MG63 (cell line): ENCODE measurements at regions not wholly inside any gene's neighbourhood (a gene's known extent, or its start where the extent isn't known, plus 50 kb on each side); places are given as distances from the start of the nearest gene placed in this dataset.
"Not testable (repeated sequence)": the region's sequence is repeated elsewhere in the genome, so short reads cannot be mapped to it uniquely, and the experiment has no call there.

Experiments used
- DNase-seq: peaks from one replicate; pipeline ENCODE4 v3.0.0-alpha.2; 2020
- H3K27me3 ChIP-seq: fragments of 250-450 bp; sonication (Bioruptor Pico); 2 replicates; pipeline ENCODE4 v1.5.1; 2020; ENCODE audit warnings: mild to moderate bottlenecking, moderate library complexity
- H3K36me3 ChIP-seq: fragments of 250-450 bp; sonication (Bioruptor Pico); 2 replicates; pipeline ENCODE4 v1.5.1; 2020; ENCODE audit warnings: mild to moderate bottlenecking, moderate library complexity
- H3K4me3 ChIP-seq: fragments of 250-450 bp; sonication (Bioruptor Pico); 2 replicates; pipeline ENCODE4 v1.5.1; 2020; ENCODE audit warnings: mild to moderate bottlenecking, moderate library complexity
- H3K9me3 ChIP-seq: fragments of 250-450 bp; sonication (Bioruptor Pico); 2 replicates; pipeline ENCODE4 v1.5.1; 2020; ENCODE audit warnings: mild to moderate bottlenecking, moderate library complexity

DNA sequence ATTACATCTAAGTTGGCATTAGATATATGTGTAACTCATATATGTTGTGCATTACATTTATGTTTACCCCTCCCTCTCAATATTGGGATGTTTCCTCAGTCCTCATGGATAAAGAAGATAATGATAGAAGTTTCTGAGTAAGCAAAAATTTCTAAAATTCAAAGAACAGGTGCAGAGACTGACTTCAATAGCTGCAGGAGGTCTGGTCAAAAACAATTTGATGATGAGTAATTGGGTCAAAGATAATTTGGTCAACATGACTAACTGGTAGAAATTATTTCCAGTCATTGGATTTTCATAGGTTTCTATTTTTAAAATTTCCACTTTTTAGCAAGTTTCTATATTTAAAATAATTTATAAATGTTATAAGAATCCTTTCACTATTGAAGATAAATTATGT is 1130.9 kb upstream of the SLC39A10 start:
- no peak overlapping the region for H3K4me3 ChIP-seq
- H3K9me3 ChIP-seq: no peaks in the 10 kb centered on the region
- H3K36me3 ChIP-seq: no peaks in the 10 kb centered on the region
- no peak for DNase-seq
- H3K27me3 ChIP-seq: no peaks in the 10 kb centered on the region

DNA sequence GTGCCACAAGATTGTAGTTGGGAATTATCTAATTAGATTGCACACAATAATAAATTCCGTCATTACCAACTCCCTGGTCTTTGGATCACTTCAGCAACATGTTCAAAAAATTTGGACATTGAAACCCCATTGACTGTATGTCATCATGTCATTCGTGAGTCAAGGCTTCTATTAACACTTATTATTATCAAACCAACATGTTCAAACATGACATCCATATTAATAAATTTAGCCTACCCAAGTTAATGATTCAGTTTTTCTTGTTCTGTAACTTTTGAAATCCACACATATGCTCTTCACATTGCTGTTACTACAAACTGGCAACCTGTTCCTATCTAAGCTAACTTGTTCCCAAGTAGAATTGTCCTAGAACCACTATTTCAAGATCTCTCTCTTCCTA is 1142.7 kb upstream of the SLC39A10 start:
- Histone ChIP-seq H3K36me3 (no peaks in the 10 kb centered on the region), H3K27me3 (no peaks in the 10 kb centered on the region), H3K9me3 (no peaks in the 10 kb centered on the region; the same call in 1 of the 2 replicates), H3K4me3 (no peak overlapping the region)
- DNase-seq: no peak

DNA sequence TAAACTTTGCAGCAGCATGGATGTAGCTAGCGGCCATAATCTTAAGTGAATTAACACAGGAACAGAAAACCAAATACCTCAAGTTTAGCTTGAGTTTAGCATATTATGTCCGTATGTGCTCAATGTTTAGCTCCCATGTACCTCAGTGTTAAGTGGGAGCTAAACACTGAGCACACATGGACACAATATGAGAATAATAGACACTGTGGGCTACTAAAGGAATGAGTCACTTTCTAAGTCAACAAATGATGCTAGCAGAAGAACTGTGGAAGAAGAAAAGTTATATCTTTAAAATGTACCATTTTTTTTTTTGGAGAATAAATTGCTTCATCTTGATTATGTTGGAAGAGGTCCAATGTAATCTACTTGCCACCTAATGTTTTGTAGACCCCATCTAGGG is 1146.0 kb upstream of the SLC39A10 start:
- H3K36me3 ChIP-seq, H3K27me3 ChIP-seq, H3K4me3 ChIP-seq, H3K9me3 ChIP-seq, DNase-seq: not testable (repeated sequence)

DNA sequence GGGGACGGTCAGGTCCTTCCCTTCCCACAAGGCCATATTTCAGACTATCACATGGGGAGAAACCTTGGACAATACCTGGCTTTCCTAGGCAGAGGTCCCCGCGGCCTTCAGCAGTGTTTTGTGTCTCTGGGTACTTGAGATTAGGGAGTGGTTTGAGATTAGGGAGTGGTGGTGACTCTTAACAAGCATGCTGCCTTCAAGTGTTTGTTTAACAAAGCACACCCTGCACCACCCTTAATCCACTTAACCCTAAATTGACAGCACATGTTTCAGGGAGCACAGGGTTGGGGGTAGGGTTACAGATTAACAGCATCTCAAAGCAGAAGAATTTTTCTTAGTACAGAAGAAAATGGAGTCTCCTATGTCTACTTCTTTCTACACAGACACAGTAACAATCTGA is 1152.2 kb upstream of the SLC39A10 start:
- not testable (repeated sequence) for H3K9me3 ChIP-seq, H3K27me3 ChIP-seq, DNase-seq, H3K4me3 ChIP-seq, H3K36me3 ChIP-seq

DNA sequence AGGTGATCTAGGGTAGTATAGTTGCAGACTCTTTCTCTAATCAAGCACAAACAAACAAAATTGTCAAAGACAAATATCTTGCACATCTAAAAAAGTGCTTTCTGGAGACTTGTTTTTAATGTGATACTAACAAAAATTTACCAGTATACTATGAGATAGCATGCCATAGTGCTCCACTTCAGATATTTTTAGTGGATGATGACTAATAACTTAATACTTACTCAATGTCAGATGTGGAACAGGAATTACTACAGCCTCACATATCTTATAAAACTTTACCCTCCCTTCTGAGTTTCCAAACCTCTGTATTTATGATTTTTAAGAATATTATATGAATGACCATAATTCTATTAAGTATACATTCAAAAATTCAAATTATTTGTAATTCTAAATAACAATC is 1162.0 kb upstream of the SLC39A10 start:
- Histone ChIP-seq H3K4me3 (no peak overlapping the region), H3K27me3 (no peaks in the 10 kb centered on the region), H3K36me3 (no peaks in the 10 kb centered on the region), H3K9me3 (no peaks in the 10 kb centered on the region)
- no peak for DNase-seq

DNA sequence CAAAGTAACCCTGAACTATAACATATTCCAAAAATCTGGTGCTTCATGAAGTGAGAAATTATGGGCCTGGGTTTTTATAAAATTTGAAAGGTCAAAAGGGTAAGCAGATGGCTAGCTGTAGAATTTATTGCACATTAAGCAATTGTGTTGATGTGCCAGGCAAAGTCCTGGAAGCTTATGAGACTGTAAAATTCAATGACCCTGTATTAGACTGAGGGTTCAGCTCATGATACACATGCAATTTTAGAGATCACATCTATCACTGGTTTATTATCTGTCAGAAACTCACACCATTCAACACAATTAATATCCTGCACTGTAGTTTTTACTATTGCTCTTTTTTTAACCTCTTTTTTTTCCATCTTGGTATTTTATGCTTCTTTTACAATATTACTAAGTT is 1162.6 kb upstream of the SLC39A10 start:
- no peaks in the 10 kb centered on the region for H3K27me3 ChIP-seq
- no peak overlapping the region for H3K4me3 ChIP-seq
- H3K36me3 ChIP-seq: no peaks in the 10 kb centered on the region
- no peak for DNase-seq
- no peaks in the 10 kb centered on the region for H3K9me3 ChIP-seq

DNA sequence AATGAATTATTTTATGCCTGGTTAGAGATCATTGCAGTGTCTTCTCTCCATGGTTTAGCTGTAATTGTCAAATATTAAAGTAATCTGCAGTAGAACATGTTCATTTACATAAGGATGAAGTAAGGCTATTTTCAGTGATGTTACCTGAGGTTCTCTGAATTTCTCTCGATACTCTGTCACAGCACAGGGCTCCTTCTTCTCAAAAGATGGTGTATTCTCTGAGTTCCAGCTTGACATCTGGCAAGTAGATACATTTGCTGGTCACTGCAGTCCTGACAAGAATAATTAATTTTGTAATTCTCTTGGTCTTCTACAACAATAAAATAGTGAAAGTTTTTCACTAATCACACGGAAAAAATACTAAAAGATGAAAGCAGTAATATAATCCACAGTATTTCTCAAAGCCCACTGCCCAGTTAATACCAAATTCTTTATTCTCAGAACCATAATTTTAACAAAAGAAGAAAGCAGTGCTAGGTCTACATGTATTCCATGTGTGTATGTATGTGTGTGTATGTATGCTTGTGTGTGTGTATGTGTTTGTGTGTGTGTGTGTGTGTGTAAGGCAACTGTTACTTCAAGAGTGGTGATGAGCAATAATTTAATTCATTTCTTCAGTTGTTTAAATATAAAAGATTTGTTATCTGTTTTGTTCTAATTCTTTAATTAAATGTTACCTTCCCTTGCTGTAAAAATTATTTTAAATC is 1165.5 kb upstream of the SLC39A10 start:
- H3K36me3 ChIP-seq: no peaks in the 10 kb centered on the region
- no peak overlapping the region for H3K4me3 ChIP-seq
- H3K27me3 ChIP-seq: no peaks in the 10 kb centered on the region
- no peaks in the 10 kb centered on the region for H3K9me3 ChIP-seq
- no peak for DNase-seq

DNA sequence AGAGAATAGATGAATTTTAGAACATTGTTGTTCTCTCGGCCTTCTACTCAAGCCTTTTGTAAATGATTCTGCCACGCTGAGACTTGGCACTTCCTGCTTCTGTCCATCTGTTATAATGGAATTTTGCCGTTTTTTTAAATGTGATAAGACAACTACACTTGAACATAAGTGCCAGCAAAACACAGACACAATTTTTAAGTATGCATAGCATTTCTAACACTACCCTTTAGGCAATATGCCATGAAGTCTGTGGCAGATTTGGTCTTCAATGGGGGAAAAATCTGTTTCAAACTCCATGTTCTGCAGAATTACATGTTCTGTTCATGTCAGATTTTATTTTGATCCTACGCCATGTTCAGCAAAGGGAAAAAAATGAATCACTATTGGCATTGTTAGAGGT is 1170.7 kb upstream of the SLC39A10 start:
- Histone ChIP-seq H3K36me3 (no peaks in the 10 kb centered on the region), H3K9me3 (no peaks in the 10 kb centered on the region), H3K27me3 (no peaks in the 10 kb centered on the region), H3K4me3 (no peak overlapping the region)
- no peak for DNase-seq

DNA sequence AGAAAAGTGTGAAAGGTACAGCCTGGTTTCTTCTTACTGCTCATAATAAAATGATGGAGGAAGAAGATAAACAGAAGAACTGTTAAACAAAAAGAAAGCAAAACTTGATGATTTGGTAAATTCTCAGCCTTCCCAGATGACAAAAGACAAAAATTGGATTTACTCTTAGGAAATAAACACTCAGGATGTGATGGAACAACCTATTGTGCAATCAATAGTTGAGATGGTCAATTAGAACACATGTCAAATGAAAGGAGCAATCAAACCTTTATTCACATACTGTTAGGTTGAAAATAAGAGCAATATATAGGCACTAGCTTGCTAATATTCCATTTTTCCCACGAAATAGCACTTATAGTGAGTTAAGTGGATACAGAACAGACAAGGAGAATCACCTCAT is 1174.0 kb upstream of the SLC39A10 start:
- Histone ChIP-seq H3K4me3 (no peak overlapping the region), H3K36me3 (no peaks in the 10 kb centered on the region), H3K9me3 (no peaks in the 10 kb centered on the region), H3K27me3 (no peaks in the 10 kb centered on the region)
- no peak for DNase-seq

DNA sequence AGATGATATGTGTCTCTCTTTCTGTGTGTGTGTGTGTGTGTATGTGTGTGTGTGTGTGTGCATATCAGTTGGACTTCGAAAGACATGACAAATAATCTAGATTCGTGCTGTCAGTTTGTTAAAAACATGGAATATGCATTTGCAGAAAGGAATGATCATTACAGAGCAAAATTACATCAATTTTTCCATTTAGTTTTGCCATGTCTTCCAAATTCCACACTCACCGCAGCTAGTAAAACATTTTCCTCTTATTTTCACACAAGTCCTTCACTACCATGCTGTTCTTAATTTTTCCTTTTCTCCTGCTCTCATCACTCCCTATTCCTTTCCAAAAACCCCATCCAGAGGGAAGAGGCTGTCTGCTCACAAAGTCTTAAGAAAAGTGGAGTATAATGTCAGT is 1191.4 kb upstream of the SLC39A10 start:
- no peak for DNase-seq
- Histone ChIP-seq H3K27me3 (no peaks in the 10 kb centered on the region), H3K4me3 (no peak overlapping the region), H3K9me3 (no peaks in the 10 kb centered on the region), H3K36me3 (no peaks in the 10 kb centered on the region)

DNA sequence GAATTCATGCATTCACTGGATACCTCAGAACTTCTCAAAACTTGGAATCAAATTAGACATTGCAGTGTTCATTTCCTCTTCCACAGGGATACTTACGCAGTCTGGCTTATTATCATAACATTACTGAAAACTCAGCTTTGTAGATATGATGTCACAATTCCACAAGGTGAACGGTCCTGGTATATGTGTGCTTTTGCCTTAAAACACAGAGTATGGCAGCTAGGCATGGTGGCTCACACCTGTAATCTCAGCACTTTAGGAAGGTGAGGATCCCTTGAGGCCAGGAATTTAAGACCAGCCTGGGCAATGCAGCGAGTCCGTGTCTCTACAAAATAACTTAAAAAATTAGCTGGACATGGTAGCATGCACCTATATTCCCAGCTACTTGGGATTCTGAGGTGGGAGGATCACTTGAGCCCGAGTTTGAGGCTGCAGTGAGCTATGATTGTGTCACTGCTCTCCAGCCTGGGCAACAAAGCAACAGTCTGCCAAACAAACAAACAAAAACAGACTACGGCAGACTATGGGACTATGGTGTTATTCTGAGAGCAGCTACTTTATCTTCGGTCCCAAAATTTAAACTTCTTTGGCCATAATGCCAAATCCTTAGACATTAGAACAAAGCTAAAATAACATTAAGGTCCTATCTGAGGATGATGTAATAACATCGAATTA is 1191.9 kb upstream of the SLC39A10 start:
- Histone ChIP-seq H3K36me3 (no peaks in the 10 kb centered on the region), H3K9me3 (no peaks in the 10 kb centered on the region), H3K27me3 (no peaks in the 10 kb centered on the region), H3K4me3 (no peak overlapping the region)
- no peak for DNase-seq

DNA sequence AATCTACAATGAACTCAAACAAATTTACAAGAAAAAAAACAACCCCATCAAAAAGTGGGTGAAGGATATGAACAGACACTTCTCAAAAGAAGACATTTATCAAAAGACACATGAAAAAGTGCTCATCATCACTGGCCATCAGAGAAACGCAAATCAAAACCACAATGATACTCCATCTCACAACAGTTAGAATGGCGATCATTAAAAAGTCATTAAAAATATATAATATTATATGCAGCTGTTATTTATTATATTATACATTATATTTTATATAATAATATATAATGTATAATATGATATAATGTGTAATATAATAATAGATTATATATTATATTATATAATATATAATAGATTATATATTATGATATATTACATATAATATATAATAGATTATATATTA is 1194.1 kb upstream of the SLC39A10 start:
- not testable (repeated sequence) for H3K9me3 ChIP-seq, H3K27me3 ChIP-seq, H3K4me3 ChIP-seq, H3K36me3 ChIP-seq, DNase-seq

DNA sequence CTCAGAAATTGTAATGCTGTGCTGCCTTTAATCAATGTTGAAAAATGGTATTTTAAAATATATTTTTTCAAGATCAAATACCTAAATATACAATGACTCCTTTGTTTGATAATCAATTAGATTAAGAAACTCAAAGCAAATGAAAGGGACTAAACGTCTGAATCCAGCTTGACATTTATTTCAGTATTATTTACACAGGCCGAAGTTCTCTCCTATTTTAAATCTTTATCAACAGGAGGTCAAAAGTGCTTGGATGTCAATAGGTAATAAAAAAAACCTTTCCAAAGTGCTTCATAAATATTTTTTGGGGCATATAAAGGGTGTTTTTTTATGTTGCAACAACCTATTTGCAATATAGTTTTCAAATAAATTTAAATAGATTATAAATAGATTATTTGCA is 1201.7 kb upstream of the SLC39A10 start:
- no peaks in the 10 kb centered on the region for H3K9me3 ChIP-seq
- no peaks in the 10 kb centered on the region for H3K27me3 ChIP-seq
- DNase-seq: no peak
- H3K4me3 ChIP-seq: no peak overlapping the region
- H3K36me3 ChIP-seq: no peaks in the 10 kb centered on the region

DNA sequence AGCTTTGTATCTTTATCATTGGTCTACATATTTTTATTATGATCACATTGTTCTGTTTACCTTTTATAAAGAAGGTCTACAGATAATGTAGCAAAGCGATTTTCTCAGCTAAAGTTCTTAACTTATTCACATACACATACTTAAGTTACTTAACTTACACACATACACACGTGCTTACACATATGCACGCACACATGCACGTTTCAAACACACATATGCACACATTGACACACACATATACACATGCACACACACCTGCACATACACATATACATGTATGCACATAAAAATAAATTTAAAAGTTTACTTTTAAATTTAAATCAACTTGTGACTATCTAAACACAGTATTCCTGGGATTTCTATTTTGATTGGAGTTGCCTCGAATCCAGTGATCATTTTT is 1204.5 kb upstream of the SLC39A10 start:
- H3K27me3 ChIP-seq: no peaks in the 10 kb centered on the region
- no peaks in the 10 kb centered on the region for H3K36me3 ChIP-seq
- DNase-seq: no peak
- H3K4me3 ChIP-seq: no peak overlapping the region
- no peaks in the 10 kb centered on the region for H3K9me3 ChIP-seq

DNA sequence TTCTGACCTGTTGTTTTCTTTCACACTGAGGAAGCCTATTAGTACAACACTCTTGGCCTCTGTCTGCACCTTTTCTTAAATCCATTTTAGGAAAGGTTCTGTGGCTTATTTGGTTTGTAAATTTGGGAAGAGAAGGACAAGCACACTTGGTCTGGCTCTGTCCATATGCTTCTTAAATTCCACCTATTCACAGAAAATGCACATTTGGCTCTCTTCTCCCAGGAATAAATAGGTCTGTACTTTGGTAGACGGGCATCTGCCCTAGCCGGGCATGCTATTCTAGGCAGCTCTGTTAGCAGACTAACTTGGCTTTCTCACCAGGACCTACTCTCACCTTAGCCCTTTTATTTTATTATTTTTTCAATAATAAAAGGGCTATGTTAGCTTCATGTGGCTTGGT is 1211.8 kb upstream of the SLC39A10 start:
- no peaks in the 10 kb centered on the region for H3K9me3 ChIP-seq
- DNase-seq: no peak
- H3K36me3 ChIP-seq: no peaks in the 10 kb centered on the region
- H3K4me3 ChIP-seq: no peak overlapping the region
- no peaks in the 10 kb centered on the region for H3K27me3 ChIP-seq

DNA sequence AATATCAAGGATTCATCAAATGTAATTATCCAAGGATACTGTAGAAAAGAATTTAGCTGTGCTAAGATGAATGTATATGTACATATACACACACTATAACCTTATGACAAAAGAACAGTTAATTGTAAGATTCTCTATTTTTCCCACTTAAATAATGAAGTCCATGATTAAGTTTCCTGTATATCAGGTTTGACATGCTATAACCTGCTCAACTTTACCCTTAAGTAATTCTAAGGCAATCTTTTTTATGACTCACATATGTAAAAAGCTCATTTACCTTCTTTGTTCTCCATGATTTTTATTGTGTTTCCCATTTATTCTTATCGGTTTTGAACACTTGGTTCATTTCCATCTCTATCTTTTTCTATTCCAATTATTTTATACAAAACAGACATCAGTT is 1213.1 kb upstream of the SLC39A10 start:
- no peak for DNase-seq
- Histone ChIP-seq H3K27me3 (no peaks in the 10 kb centered on the region), H3K4me3 (no peak overlapping the region), H3K36me3 (no peaks in the 10 kb centered on the region), H3K9me3 (no peaks in the 10 kb centered on the region)

DNA sequence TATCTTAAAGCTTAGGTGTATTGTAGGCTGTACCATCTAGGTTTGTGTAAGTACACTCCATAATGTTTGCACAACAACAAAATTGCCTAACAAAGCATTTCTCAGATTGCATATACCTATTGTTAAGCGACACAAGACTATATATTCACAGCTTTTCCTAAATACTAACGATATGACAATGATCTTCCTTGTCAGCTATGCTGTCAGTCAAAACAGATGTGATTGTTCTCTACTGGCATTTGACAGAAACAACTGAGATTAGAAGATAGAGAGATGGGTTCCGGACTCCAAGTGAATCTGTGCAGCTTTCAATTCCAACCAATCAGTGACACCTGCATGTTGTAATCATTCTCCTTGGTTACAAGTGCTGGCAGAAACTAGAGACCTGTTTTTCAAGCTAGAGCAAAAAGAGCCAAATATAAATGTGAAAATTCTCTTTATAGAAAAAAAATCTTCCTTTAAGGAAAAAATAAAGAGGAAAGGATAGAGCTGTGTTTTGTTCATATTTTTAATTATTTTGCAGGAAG is 1232.3 kb upstream of the SLC39A10 start:
- Histone ChIP-seq H3K36me3 (no peaks in the 10 kb centered on the region), H3K27me3 (no peaks in the 10 kb centered on the region), H3K4me3 (no peak overlapping the region), H3K9me3 (no peaks in the 10 kb centered on the region)
- no peak for DNase-seq

DNA sequence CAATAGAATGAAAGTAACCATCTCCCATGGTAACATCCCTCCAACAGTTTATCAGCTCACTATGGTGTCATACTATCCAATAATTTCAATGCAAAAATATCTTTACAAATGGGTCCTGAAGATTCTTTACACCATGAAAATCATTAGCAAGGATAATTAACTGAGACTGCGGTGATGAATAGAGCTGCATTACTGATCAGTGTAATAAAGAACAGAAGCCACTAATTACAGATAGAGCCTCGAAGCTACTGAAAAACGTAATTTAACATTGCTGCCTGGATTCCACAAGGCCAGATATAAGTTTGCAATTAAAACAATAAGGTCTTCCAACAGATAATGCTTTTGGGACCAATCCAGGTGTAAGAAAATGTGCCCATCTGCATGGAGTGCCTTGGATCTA is 1245.8 kb upstream of the SLC39A10 start:
- no peaks in the 10 kb centered on the region for H3K36me3 ChIP-seq
- H3K27me3 ChIP-seq: no peaks in the 10 kb centered on the region
- DNase-seq: no peak
- H3K4me3 ChIP-seq: no peak overlapping the region
- no peaks in the 10 kb centered on the region for H3K9me3 ChIP-seq
